ENCODE measurements at regions not wholly inside any gene's neighbourhood (a gene's known extent, or its start where the extent isn't known, plus 50 kb on each side); places are given as distances from the start of the nearest gene placed in this dataset.

DNA sequence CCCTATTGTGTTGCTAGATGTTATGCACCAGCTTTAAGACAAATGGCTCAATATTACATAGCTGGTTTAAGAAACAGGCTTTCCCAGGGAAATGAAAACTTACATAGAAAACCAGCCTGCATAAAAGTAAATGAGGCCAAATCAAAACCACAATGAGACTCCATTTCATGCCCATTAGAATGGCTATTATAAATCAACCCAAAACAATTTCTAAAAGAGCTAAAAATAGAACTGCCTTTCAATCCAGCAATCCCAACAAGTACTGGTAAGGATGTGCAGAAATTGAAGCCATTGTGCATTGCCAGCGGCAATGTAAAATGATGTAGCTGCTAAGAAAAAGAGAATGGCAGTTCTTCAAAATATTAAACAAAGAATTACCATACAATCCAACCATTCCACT lies 1170.0 kb upstream of the CDH9 start:
- TF ChIP-seq JUNB (IDR thresholded peaks at IDR 0.05; ENCODE audit: unreplicated experiment) (no peak), ZNF114 (CRISPR knock-in tag; IDR thresholded peaks at IDR 0.05) (no peak), POLR2AphosphoS5 (IDR thresholded peaks at IDR 0.05; ENCODE audit: low read depth) (no peak), EZH2 (IDR thresholded peaks at IDR 0.05; ENCODE audit: low read depth, unreplicated experiment) (no peak), CREB1 (CRISPR knock-in tag; IDR thresholded peaks at IDR 0.05; ENCODE audit: low read depth) (no peak), EZH2phosphoT487 (IDR thresholded peaks at IDR 0.05; ENCODE audit: unreplicated experiment) (no peak), ZNF331 (CRISPR knock-in tag; IDR thresholded peaks at IDR 0.05; ENCODE audit: low read depth) (no peak)
- TF ChIP-seq, protein P1, sequence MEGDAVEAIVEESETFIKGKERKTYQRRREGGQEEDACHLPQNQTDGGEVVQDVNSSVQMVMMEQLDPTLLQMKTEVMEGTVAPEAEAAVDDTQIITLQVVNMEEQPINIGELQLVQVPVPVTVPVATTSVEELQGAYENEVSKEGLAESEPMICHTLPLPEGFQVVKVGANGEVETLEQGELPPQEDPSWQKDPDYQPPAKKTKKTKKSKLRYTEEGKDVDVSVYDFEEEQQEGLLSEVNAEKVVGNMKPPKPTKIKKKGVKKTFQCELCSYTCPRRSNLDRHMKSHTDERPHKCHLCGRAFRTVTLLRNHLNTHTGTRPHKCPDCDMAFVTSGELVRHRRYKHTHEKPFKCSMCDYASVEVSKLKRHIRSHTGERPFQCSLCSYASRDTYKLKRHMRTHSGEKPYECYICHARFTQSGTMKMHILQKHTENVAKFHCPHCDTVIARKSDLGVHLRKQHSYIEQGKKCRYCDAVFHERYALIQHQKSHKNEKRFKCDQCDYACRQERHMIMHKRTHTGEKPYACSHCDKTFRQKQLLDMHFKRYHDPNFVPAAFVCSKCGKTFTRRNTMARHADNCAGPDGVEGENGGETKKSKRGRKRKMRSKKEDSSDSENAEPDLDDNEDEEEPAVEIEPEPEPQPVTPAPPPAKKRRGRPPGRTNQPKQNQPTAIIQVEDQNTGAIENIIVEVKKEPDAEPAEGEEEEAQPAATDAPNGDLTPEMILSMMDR (conservative IDR thresholded peaks at IDR 0.05; ENCODE audit: low read depth in 2 of 2), result no peak
- TF ChIP-seq, protein P2, sequence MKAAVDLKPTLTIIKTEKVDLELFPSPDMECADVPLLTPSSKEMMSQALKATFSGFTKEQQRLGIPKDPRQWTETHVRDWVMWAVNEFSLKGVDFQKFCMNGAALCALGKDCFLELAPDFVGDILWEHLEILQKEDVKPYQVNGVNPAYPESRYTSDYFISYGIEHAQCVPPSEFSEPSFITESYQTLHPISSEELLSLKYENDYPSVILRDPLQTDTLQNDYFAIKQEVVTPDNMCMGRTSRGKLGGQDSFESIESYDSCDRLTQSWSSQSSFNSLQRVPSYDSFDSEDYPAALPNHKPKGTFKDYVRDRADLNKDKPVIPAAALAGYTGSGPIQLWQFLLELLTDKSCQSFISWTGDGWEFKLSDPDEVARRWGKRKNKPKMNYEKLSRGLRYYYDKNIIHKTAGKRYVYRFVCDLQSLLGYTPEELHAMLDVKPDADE (IDR thresholded peaks at IDR 0.05), result no peak
- TF ChIP-seq, protein P3, sequence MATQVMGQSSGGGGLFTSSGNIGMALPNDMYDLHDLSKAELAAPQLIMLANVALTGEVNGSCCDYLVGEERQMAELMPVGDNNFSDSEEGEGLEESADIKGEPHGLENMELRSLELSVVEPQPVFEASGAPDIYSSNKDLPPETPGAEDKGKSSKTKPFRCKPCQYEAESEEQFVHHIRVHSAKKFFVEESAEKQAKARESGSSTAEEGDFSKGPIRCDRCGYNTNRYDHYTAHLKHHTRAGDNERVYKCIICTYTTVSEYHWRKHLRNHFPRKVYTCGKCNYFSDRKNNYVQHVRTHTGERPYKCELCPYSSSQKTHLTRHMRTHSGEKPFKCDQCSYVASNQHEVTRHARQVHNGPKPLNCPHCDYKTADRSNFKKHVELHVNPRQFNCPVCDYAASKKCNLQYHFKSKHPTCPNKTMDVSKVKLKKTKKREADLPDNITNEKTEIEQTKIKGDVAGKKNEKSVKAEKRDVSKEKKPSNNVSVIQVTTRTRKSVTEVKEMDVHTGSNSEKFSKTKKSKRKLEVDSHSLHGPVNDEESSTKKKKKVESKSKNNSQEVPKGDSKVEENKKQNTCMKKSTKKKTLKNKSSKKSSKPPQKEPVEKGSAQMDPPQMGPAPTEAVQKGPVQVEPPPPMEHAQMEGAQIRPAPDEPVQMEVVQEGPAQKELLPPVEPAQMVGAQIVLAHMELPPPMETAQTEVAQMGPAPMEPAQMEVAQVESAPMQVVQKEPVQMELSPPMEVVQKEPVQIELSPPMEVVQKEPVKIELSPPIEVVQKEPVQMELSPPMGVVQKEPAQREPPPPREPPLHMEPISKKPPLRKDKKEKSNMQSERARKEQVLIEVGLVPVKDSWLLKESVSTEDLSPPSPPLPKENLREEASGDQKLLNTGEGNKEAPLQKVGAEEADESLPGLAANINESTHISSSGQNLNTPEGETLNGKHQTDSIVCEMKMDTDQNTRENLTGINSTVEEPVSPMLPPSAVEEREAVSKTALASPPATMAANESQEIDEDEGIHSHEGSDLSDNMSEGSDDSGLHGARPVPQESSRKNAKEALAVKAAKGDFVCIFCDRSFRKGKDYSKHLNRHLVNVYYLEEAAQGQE (IDR thresholded peaks at IDR 0.05; ENCODE audit: unreplicated experiment), result no peak

Measured in GM23338 (cell line).